GM11168 (cell line): ENCODE measurements at regions not wholly inside any gene's neighbourhood (a gene's known extent, or its start where the extent isn't known, plus 50 kb on each side); places are given as distances from the start of the nearest gene placed in this dataset.

Source experiments
- in situ Hi-C: fragments of 300-500 bp; cut with MboI; formaldehyde crosslinking; loops from one replicate; pipeline ENCODE4 v1.12.0; 2022; ENCODE audit warnings: low sequenced_read_pairs; ENCODE audit not compliant: unreplicated experiment

GRCh38 chr13:111472559-111473460, 152.4 kb downstream of the TEX29 start:
- in situ Hi-C loops = loop anchor here (10.0 kb wide), 1 partner anchor 972 kb away; no protein-coding TSS in a partner anchor

GRCh38 chr13:111474136-111475002, 153.9 kb downstream of the TEX29 start:
- in situ Hi-C loops = loop anchor here (10.0 kb wide), 1 partner anchor 970 kb away; no protein-coding TSS in a partner anchor

- in situ Hi-C loops = loop anchor here (10.0 kb wide), 1 partner anchor 969 kb away; no protein-coding TSS in a partner anchor
These were observed 155.0 kb downstream of the TEX29 start for GRCh38 chr13:111475488-111475887.

- in situ Hi-C loops = loop anchor here (10.0 kb wide), 1 partner anchor 969 kb away; no protein-coding TSS in a partner anchor
These were observed 155.8 kb downstream of the TEX29 start for GRCh38 chr13:111476197-111476596.

GRCh38 chr13:111479412-111479811, 159.0 kb downstream of the TEX29 start:
- in situ Hi-C loops = loop anchor here (10.0 kb wide), 1 partner anchor 965 kb away; no protein-coding TSS in a partner anchor

- in situ Hi-C loops = no loop called here
These were observed 160.1 kb downstream of the TEX29 start for GRCh38 chr13:111480503-111480902.

GRCh38 chr13:111480976-111481375, 160.5 kb downstream of the TEX29 start:
- in situ Hi-C loops = no loop called here

GRCh38 chr13:111482126-111482525, 161.7 kb downstream of the TEX29 start:
- in situ Hi-C loops = no loop called here

GRCh38 chr13:111482806-111483620, 162.6 kb downstream of the TEX29 start:
- in situ Hi-C loops = no loop called here

- in situ Hi-C loops = no loop called here
These were observed 163.2 kb downstream of the TEX29 start for GRCh38 chr13:111483621-111483987.

- in situ Hi-C loops = no loop called here
These were observed 163.9 kb downstream of the TEX29 start for GRCh38 chr13:111484141-111484925.

GRCh38 chr13:111484959-111485358, 164.5 kb downstream of the TEX29 start:
- in situ Hi-C loops = no loop called here

- in situ Hi-C loops = no loop called here
These were observed 165.2 kb downstream of the TEX29 start for GRCh38 chr13:111485491-111486250.

- in situ Hi-C loops = no loop called here
These were observed 165.9 kb downstream of the TEX29 start for GRCh38 chr13:111486331-111486730.

- in situ Hi-C loops = no loop called here
These were observed 166.4 kb downstream of the TEX29 start for GRCh38 chr13:111486801-111487200.

GRCh38 chr13:111488486-111489132, 168.2 kb downstream of the TEX29 start:
- in situ Hi-C loops = no loop called here

GRCh38 chr13:111489301-111489700, 168.9 kb downstream of the TEX29 start:
- in situ Hi-C loops = no loop called here

GRCh38 chr13:111490611-111491010, 170.2 kb downstream of the TEX29 start:
- in situ Hi-C loops = no loop called here
